ENCODE measurements at regions not wholly inside any gene's neighbourhood (a gene's known extent, or its start where the extent isn't known, plus 50 kb on each side); places are given as distances from the start of the nearest gene placed in this dataset.

DNA sequence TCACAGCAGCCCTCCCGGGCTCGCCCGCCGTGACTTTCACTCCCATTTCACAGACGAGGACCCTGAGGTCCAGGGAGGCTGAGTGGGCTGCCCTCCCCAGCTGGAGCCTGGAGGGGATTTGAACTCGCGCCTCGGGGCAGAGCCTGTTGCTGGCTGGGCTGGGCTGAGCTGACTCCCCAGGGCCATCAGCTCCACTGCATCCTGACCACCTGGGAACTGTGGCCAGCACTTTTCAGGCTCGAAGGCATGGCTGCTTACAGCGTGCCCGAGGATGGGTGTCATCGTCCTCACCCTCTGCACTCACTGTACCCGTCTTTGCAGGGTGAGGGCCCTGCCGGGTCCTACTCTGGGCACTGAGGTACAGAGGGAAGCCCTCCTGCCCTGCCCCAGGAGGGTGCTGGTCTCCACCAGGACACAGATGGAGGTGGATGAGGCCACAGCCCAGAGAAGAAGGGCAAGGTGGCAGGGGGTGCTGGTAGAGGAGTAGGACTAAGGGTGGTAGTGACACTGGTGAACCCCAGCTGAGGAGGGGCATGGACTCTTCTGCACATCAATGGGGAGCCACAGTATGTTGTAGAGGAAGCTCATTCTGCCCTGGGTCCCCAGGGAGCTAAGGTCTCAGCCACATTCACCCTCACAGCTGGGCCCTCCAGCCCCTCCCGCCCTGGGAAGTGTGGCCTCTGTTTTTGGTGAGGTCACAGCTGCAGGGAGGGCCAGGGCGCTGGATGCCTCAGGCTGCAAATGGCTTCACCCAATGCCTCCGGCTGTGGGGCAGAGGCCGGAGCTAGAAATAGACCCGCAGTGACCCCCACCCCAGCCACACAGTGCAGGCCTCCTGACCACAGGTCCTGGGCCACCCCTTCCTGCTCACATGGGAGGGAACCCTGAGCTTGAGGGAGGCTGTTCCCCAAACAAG is 365.1 kb upstream of the SFSWAP start:
- TF ChIP-seq, protein P1, sequence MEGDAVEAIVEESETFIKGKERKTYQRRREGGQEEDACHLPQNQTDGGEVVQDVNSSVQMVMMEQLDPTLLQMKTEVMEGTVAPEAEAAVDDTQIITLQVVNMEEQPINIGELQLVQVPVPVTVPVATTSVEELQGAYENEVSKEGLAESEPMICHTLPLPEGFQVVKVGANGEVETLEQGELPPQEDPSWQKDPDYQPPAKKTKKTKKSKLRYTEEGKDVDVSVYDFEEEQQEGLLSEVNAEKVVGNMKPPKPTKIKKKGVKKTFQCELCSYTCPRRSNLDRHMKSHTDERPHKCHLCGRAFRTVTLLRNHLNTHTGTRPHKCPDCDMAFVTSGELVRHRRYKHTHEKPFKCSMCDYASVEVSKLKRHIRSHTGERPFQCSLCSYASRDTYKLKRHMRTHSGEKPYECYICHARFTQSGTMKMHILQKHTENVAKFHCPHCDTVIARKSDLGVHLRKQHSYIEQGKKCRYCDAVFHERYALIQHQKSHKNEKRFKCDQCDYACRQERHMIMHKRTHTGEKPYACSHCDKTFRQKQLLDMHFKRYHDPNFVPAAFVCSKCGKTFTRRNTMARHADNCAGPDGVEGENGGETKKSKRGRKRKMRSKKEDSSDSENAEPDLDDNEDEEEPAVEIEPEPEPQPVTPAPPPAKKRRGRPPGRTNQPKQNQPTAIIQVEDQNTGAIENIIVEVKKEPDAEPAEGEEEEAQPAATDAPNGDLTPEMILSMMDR (IDR thresholded peaks at IDR 0.05; ENCODE audit: low read depth, low read length, missing control alignments) = no peak
- in situ Hi-C loops (cut with HindIII; ENCODE audit: low pct_ligation_motif_present, low sequenced_read_pairs) = no loop called here
- DNase-seq = no peak
- H3K36me3 ChIP-seq (replicated peaks) = no peaks in the 10 kb centered on the region
- H3K27me3 ChIP-seq (replicated peaks) = no peaks in the 10 kb centered on the region
- H3K4me3 ChIP-seq (ENCODE audit: low read depth, low read length) = no peak overlapping the region
- no peak overlapping the region for H3K27ac ChIP-seq

DNA sequence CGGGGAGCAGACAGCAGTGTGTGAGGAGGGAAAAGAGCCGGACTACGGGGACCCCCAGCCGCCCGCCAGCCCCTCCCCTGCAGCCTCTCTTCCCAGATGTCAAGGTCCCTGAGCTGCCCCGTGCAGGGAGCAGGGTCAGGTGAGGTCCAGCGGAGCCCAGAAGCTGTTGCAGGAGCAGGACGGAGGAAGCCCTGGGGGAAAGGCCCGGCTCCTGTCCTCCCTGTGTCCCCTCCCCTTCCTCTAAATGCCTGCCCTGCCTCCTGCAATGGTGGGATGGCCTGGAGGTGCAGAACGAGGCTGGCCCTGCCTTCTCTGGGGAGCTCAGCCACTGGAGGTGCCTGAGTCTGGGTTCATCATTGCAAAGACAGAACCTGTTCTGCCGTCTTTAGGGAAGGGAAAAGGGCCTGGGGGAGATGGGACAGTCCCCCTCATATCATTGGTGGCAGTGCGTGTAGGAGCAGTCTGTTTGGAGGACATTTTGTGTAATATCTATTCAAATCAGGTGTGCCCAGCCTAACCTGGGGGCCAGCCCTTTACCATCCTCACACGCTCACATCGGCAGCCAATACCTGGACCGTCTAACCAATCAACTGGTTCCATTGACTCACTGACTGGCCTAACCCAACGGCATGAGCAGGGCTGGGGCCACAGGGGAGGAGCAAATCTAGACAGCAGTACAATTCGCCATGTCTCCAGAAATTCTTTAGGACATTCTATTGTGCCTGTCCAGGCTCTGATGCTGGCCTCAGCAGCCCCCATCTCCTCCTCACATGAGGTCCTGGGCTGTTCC is 364.1 kb upstream of the SFSWAP start:
- DNase-seq = no peak
- Histone ChIP-seq H3K27ac (no peak overlapping the region), H3K4me3 (ENCODE audit: low read depth, low read length) (no peak overlapping the region), H3K27me3 (replicated peaks) (no peaks in the 10 kb centered on the region), H3K36me3 (replicated peaks) (no peaks in the 10 kb centered on the region)
- TF ChIP-seq, protein P1 (IDR thresholded peaks at IDR 0.05; ENCODE audit: low read depth, low read length, missing control alignments) = no peak
- in situ Hi-C loops (cut with HindIII; ENCODE audit: low pct_ligation_motif_present, low sequenced_read_pairs) = no loop called here

DNA sequence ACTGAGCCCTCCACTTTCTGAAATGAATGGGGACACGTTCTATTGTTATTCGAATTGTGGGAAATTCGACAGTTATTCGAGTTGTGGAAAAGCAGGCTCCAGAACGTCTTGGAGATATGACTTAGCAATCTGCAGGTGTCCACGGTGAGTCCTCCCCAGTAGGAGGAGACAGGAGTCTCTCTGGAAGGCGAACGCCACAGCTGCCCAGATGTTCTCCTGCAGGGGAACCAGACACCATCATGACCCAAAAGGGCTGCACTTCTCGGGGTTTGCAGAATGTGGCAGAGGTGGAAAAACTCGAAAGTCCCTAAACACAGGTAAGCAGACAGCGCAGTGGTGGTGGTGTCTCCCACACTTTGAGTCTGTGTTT is 363.6 kb upstream of the SFSWAP start:
- Histone ChIP-seq H3K36me3 (replicated peaks) (no peaks in the 10 kb centered on the region), H3K27me3 (replicated peaks) (no peaks in the 10 kb centered on the region), H3K4me3 (ENCODE audit: low read depth, low read length) (no peak overlapping the region), H3K27ac (no peak overlapping the region)
- no peak for DNase-seq
- TF ChIP-seq, protein P1 (IDR thresholded peaks at IDR 0.05; ENCODE audit: low read depth, low read length, missing control alignments) = no peak
- in situ Hi-C loops (cut with HindIII; ENCODE audit: low pct_ligation_motif_present, low sequenced_read_pairs) = no loop called here

DNA sequence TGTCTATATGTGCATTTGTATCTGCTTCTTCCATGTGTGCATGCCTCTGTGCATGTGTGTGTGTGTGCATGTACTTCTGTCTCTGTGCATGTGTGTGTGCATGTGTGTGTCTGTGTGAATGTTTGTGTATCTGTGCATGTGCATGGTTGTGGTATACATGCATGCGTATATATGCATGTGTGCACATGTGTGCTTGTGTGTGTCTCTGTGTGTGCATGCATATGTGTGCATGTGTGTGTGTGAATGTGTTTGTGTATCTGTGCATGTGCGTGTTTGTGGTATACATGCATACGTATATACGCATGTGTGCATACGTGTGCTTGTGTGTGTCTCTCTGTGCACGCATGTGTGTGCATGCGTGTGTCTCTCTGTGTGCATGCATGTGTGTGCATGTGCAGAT is 363.2 kb upstream of the SFSWAP start:
- no peaks in the 10 kb centered on the region for H3K27me3 ChIP-seq (replicated peaks)
- in situ Hi-C loops (cut with HindIII; ENCODE audit: low pct_ligation_motif_present, low sequenced_read_pairs) = no loop called here
- TF ChIP-seq, protein P1 (IDR thresholded peaks at IDR 0.05; ENCODE audit: low read depth, low read length, missing control alignments) = no peak
- H3K27ac ChIP-seq = no peak overlapping the region
- H3K4me3 ChIP-seq (ENCODE audit: low read depth, low read length) = no peak overlapping the region
- H3K36me3 ChIP-seq (replicated peaks) = no peaks in the 10 kb centered on the region
- DNase-seq = no peak

DNA sequence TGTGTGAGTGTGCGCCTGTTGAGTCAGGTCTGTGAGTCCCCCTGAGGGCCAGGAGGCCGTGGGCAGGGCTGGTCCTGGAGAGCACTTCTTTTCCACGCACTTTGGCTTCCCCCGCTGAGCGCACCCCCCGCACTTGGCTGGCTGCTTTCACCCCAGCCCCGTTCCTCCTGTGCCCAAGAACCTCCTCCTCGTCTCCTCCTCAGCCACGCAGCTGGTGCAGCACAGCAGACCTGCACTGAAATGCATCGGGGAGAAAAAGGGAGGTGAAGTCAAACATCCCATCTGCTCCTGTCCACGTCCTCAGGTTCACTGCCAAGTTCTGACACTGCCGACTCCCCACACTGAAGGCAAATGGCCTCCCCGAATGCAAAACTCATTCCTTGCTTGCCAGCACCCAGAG is 362.7 kb upstream of the SFSWAP start:
- TF ChIP-seq, protein P1 (IDR thresholded peaks at IDR 0.05; ENCODE audit: low read depth, low read length, missing control alignments) = no peak
- no peak for DNase-seq
- in situ Hi-C loops (cut with HindIII; ENCODE audit: low pct_ligation_motif_present, low sequenced_read_pairs) = no loop called here
- H3K36me3 ChIP-seq (replicated peaks) = no peaks in the 10 kb centered on the region
- H3K27me3 ChIP-seq (replicated peaks) = no peaks in the 10 kb centered on the region
- no peak overlapping the region for H3K27ac ChIP-seq
- H3K4me3 ChIP-seq (ENCODE audit: low read depth, low read length) = no peak overlapping the region

Measured in brain microvascular endothelial cell (primary cell).